ENCODE measurements at regions not wholly inside any gene's neighbourhood (a gene's known extent, or its start where the extent isn't known, plus 50 kb on each side); places are given as distances from the start of the nearest gene placed in this dataset.

DNA sequence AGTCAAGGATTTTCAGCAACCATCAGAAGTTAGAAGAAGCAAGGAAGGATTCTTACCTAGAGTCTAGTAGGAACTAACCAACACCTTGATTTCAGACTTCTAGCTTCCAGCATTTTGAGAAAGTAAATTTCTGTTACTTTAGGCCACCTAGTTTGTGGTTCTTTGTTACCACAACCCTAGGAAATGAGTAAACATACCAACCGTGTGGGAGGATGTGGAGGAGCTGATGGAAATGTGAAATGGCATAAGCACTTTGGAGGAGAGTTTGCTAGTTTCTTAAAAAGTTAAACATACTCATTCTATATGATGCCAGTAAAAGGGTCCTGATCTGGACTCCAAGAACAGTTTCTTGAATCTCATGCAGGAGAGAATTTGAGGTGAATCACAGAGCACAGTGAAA is 679.4 kb downstream of the PDHA2 start:
- Histone ChIP-seq H3K4me1 (ENCODE audit: insufficient read depth, low read length, poor library complexity, severe bottlenecking) (peaks cover 3% of the 10 kb centered on the region), H3K27me3 (ENCODE audit: insufficient read depth, low read length, poor library complexity, severe bottlenecking) (no peaks in the 10 kb centered on the region), H3F3A (ENCODE audit: low read depth) (no peaks in the 10 kb centered on the region), H3K9me2 (replicated peaks; ENCODE audit: low read depth, low read length) (no peaks in the 10 kb centered on the region), H3K79me2 (ENCODE audit: insufficient read depth, low read length) (no peaks in the 10 kb centered on the region), H4K20me1 (ENCODE audit: insufficient read depth, low read length, poor library complexity, severe bottlenecking) (no peaks in the 10 kb centered on the region), H3K4me2 (ENCODE audit: low read depth, low read length, poor library complexity, severe bottlenecking) (no peak overlapping the region), H2AFZ (ENCODE audit: low read length) (no peak overlapping the region), H3K9ac (ENCODE audit: low read depth, low read length, poor library complexity, severe bottlenecking) (no peak overlapping the region), H3K9me3 (ENCODE audit: insufficient read depth, low read depth, low read length) (no peaks in the 10 kb centered on the region), H3K4me3 (ENCODE audit: low read length, poor library complexity, severe bottlenecking) (no peak overlapping the region), H3K36me3 (ENCODE audit: insufficient read depth, low read length) (no peaks in the 10 kb centered on the region)
- TF ChIP-seq EZH2phosphoT487 (IDR thresholded peaks at IDR 0.05; ENCODE audit: borderline replicate concordance) = no peak
- TF ChIP-seq, protein P1, sequence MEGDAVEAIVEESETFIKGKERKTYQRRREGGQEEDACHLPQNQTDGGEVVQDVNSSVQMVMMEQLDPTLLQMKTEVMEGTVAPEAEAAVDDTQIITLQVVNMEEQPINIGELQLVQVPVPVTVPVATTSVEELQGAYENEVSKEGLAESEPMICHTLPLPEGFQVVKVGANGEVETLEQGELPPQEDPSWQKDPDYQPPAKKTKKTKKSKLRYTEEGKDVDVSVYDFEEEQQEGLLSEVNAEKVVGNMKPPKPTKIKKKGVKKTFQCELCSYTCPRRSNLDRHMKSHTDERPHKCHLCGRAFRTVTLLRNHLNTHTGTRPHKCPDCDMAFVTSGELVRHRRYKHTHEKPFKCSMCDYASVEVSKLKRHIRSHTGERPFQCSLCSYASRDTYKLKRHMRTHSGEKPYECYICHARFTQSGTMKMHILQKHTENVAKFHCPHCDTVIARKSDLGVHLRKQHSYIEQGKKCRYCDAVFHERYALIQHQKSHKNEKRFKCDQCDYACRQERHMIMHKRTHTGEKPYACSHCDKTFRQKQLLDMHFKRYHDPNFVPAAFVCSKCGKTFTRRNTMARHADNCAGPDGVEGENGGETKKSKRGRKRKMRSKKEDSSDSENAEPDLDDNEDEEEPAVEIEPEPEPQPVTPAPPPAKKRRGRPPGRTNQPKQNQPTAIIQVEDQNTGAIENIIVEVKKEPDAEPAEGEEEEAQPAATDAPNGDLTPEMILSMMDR (conservative IDR thresholded peaks at IDR 0.05; ENCODE audit: low read length) = no peak

DNA sequence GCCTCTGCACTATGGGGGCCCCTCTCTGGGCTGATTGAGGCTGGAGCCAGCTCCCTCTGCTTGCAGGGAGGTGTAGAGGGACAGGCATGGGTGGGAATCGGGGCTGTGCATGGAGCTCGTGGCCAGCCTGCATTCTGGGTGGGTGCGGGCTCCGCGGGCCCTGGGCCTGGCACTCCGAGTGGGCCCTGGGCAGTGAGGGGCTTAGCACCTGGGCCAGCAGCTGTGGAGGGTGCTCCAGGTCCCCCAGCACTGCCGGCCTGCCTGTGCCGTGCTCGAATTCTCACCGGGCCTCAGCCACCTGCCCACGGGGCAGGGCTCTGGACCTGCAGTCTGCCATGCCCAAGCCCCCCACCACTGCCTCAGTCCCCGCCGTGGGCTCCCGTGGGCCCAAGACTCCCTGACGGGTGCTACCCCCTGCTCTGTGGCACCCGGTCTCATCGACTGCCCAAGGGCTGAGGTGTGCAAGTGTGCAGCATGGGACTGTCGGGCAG is 681.2 kb downstream of the PDHA2 start:
- Histone ChIP-seq H3K4me3 (ENCODE audit: low read length, poor library complexity, severe bottlenecking) (no peak overlapping the region), H3K4me1 (ENCODE audit: insufficient read depth, low read length, poor library complexity, severe bottlenecking) (peaks cover 3% of the 10 kb centered on the region), H3K27me3 (ENCODE audit: insufficient read depth, low read length, poor library complexity, severe bottlenecking) (no peaks in the 10 kb centered on the region), H3F3A (ENCODE audit: low read depth) (no peaks in the 10 kb centered on the region), H4K20me1 (ENCODE audit: insufficient read depth, low read length, poor library complexity, severe bottlenecking) (no peaks in the 10 kb centered on the region), H3K9ac (ENCODE audit: low read depth, low read length, poor library complexity, severe bottlenecking) (no peak overlapping the region), H3K36me3 (ENCODE audit: insufficient read depth, low read length) (no peaks in the 10 kb centered on the region), H3K9me3 (ENCODE audit: insufficient read depth, low read depth, low read length) (no peaks in the 10 kb centered on the region), H3K79me2 (ENCODE audit: insufficient read depth, low read length) (no peaks in the 10 kb centered on the region), H3K4me2 (ENCODE audit: low read depth, low read length, poor library complexity, severe bottlenecking) (no peak overlapping the region), H3K9me2 (replicated peaks; ENCODE audit: low read depth, low read length) (no peaks in the 10 kb centered on the region), H2AFZ (ENCODE audit: low read length) (no peak overlapping the region)
- TF ChIP-seq, protein P1 (conservative IDR thresholded peaks at IDR 0.05; ENCODE audit: low read length) = no peak
- no peak for TF ChIP-seq EZH2phosphoT487 (IDR thresholded peaks at IDR 0.05; ENCODE audit: borderline replicate concordance)

GRCh38 chr4:96523611-96524010 is 683.7 kb downstream of the PDHA2 start:
- Histone ChIP-seq H3K4me1 (ENCODE audit: insufficient read depth, low read length, poor library complexity, severe bottlenecking) (peaks cover 3% of the 10 kb centered on the region), H3K27me3 (ENCODE audit: insufficient read depth, low read length, poor library complexity, severe bottlenecking) (no peaks in the 10 kb centered on the region), H3K9me2 (replicated peaks; ENCODE audit: low read depth, low read length) (no peaks in the 10 kb centered on the region), H3K4me2 (ENCODE audit: low read depth, low read length, poor library complexity, severe bottlenecking) (no peak overlapping the region), H3K79me2 (ENCODE audit: insufficient read depth, low read length) (no peaks in the 10 kb centered on the region), H3F3A (ENCODE audit: low read depth) (no peaks in the 10 kb centered on the region), H4K20me1 (ENCODE audit: insufficient read depth, low read length, poor library complexity, severe bottlenecking) (no peaks in the 10 kb centered on the region), H3K9me3 (ENCODE audit: insufficient read depth, low read depth, low read length) (no peaks in the 10 kb centered on the region), H3K9ac (ENCODE audit: low read depth, low read length, poor library complexity, severe bottlenecking) (no peak overlapping the region), H2AFZ (ENCODE audit: low read length) (no peak overlapping the region), H3K36me3 (ENCODE audit: insufficient read depth, low read length) (no peaks in the 10 kb centered on the region), H3K4me3 (ENCODE audit: low read length, poor library complexity, severe bottlenecking) (no peak overlapping the region)
- TF ChIP-seq, protein P1 (conservative IDR thresholded peaks at IDR 0.05; ENCODE audit: low read length) = no peak
- no peak for TF ChIP-seq EZH2phosphoT487 (IDR thresholded peaks at IDR 0.05; ENCODE audit: borderline replicate concordance)
